Uterus (tissue), 2 donors: ENCODE measurements at regions not wholly inside any gene's neighbourhood (a gene's known extent, or its start where the extent isn't known, plus 50 kb on each side); places are given as distances from the start of the nearest gene placed in this dataset.

Experiments used
- POLR2A ChIP-seq, 2 donors: fragments of 450-650 bp; IDR thresholded peaks; one replicate each; pipeline ENCODE4 v1.6.1; 2016; ENCODE audit warnings: antibody characterized with exemption in 2 of 2, mild to moderate bottlenecking in 1 of 2, moderate library complexity in 1 of 2
- TF ChIP-seq, protein P1 (sequence below), 4 experiments: fragments of 200-600 bp in 2 of 4; fragments of 450-650 bp in 2 of 4; sonication (generic) in 2 of 4; IDR thresholded peaks; one replicate each; pipeline ENCODE4 v1.5.1; 2016 to 2019; ENCODE audit warnings: antibody characterized with exemption in 4 of 4, mild to moderate bottlenecking in 2 of 4, moderate library complexity in 1 of 4

DNA sequence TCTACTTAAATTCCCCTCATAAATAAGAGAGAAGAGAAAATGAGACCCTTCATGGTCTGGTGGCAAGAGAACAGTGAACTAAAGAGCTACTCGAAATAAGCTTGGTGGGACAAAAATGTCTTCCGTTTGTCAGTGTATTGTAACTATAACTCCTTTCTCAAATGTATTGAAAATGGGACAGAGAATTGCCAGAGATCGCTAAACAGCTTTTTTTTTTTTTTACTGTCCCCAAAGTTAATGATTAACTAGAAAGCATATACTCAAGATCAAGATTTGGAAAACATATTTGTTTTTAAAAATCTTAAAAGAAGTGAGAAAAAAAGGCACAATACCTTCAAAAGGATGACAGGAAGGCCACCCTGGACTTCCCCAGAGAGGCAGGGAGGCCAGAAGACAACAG, 206.4 kb upstream of the CTNND2 start:
- TF ChIP-seq, protein P1, sequence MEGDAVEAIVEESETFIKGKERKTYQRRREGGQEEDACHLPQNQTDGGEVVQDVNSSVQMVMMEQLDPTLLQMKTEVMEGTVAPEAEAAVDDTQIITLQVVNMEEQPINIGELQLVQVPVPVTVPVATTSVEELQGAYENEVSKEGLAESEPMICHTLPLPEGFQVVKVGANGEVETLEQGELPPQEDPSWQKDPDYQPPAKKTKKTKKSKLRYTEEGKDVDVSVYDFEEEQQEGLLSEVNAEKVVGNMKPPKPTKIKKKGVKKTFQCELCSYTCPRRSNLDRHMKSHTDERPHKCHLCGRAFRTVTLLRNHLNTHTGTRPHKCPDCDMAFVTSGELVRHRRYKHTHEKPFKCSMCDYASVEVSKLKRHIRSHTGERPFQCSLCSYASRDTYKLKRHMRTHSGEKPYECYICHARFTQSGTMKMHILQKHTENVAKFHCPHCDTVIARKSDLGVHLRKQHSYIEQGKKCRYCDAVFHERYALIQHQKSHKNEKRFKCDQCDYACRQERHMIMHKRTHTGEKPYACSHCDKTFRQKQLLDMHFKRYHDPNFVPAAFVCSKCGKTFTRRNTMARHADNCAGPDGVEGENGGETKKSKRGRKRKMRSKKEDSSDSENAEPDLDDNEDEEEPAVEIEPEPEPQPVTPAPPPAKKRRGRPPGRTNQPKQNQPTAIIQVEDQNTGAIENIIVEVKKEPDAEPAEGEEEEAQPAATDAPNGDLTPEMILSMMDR (IDR thresholded peaks at IDR 0.05) = no peak
- TF ChIP-seq POLR2A (IDR thresholded peaks at IDR 0.05) = no peak
